Fibroblast of skin of left biceps (primary cell): ENCODE measurements at regions not wholly inside any gene's neighbourhood (a gene's known extent, or its start where the extent isn't known, plus 50 kb on each side); places are given as distances from the start of the nearest gene placed in this dataset.

Source experiments
- DNase-seq, 2 experiments: peaks; one replicate each; pipeline ENCODE4 v3.0.0-alpha.2; 2013; ENCODE audit warnings: low read depth in 2 of 2

- no peak for DNase-seq
These were observed 105.3 kb downstream of the AKAIN1 start for GRCh38 chr18:5091741-5092140.

GRCh38 chr18:5075297-5075696, 121.8 kb downstream of the AKAIN1 start:
- no peak for DNase-seq

GRCh38 chr18:5073026-5073944, 123.8 kb downstream of the AKAIN1 start:
- DNase-seq, result no peak

- no peak for DNase-seq
These were observed 128.2 kb downstream of the AKAIN1 start for GRCh38 chr18:5068851-5069250.

- no peak for DNase-seq
These were observed 130.6 kb downstream of the AKAIN1 start for GRCh38 chr18:5066380-5066977.

- no peak for DNase-seq
These were observed 131.4 kb downstream of the AKAIN1 start for GRCh38 chr18:5065615-5066014.

- DNase-seq, result no peak
These were observed 132.2 kb downstream of the AKAIN1 start for GRCh38 chr18:5064841-5065370.

GRCh38 chr18:5061785-5062184, 135.3 kb downstream of the AKAIN1 start:
- no peak for DNase-seq

GRCh38 chr18:5060543-5060942, 136.5 kb downstream of the AKAIN1 start:
- no peak for DNase-seq

- DNase-seq, result no peak
These were observed 137.4 kb downstream of the AKAIN1 start for GRCh38 chr18:5059696-5060032.

GRCh38 chr18:5058768-5059695, 138.0 kb downstream of the AKAIN1 start:
- no peak for DNase-seq

GRCh38 chr18:5057386-5058348, 139.4 kb downstream of the AKAIN1 start:
- peak in 1 of 2 experiments; percentile 6 for DNase-seq

- DNase-seq, result no peak
These were observed 144.6 kb downstream of the AKAIN1 start for GRCh38 chr18:5052491-5052890.

GRCh38 chr18:5051207-5051606, 145.8 kb downstream of the AKAIN1 start:
- no peak for DNase-seq

- no peak for DNase-seq
These were observed 147.9 kb downstream of the AKAIN1 start for GRCh38 chr18:5049124-5049523.

GRCh38 chr18:5040476-5040875, 156.6 kb downstream of the AKAIN1 start:
- DNase-seq, result no peak

- no peak for DNase-seq
These were observed 160.5 kb downstream of the AKAIN1 start for GRCh38 chr18:5036523-5036922.

- no peak for DNase-seq
These were observed 165.8 kb downstream of the AKAIN1 start for GRCh38 chr18:5031216-5031615.

- DNase-seq, result no peak
These were observed 166.4 kb downstream of the AKAIN1 start for GRCh38 chr18:5030636-5031035.

GRCh38 chr18:5029592-5029991, 167.5 kb downstream of the AKAIN1 start:
- no peak for DNase-seq

GRCh38 chr18:5024741-5025140, 172.3 kb downstream of the AKAIN1 start:
- no peak for DNase-seq
